ENCODE measurements at regions not wholly inside any gene's neighbourhood (a gene's known extent, or its start where the extent isn't known, plus 50 kb on each side); places are given as distances from the start of the nearest gene placed in this dataset.

DNA sequence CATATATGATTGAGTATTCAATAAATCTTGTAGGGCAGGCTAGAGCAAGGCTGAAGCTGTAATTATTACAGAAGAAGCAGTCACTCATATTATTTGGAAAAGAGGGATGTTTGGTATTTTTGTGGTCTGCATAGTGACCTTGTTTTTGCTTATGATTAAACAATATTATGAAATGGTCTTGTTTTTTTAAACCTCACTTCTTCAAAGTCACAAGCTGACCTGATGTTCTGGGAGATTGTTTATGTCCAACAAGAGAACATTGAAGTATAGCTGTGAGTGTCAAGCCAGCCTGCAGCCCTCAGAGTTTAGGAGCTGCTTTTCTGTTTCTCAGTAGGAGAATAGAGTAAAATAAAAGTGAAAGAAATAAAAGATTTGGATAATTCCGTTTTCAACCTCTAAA, 342.2 kb downstream of the LRRC70 start (continued):
- TF ChIP-seq ZBTB4 (CRISPR knock-in tag; IDR thresholded peaks at IDR 0.05) (no peak), FOS (IDR thresholded peaks at IDR 0.05; ENCODE audit: borderline replicate concordance, extremely low read depth, insufficient read length) (no peak)
- TF ChIP-seq, protein P1, sequence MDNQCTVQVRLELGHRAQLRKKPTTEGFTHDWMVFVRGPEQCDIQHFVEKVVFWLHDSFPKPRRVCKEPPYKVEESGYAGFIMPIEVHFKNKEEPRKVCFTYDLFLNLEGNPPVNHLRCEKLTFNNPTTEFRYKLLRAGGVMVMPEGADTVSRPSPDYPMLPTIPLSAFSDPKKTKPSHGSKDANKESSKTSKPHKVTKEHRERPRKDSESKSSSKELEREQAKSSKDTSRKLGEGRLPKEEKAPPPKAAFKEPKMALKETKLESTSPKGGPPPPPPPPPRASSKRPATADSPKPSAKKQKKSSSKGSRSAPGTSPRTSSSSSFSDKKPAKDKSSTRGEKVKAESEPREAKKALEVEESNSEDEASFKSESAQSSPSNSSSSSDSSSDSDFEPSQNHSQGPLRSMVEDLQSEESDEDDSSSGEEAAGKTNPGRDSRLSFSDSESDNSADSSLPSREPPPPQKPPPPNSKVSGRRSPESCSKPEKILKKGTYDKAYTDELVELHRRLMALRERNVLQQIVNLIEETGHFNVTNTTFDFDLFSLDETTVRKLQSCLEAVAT (IDR thresholded peaks at IDR 0.05) = no peak

DNA sequence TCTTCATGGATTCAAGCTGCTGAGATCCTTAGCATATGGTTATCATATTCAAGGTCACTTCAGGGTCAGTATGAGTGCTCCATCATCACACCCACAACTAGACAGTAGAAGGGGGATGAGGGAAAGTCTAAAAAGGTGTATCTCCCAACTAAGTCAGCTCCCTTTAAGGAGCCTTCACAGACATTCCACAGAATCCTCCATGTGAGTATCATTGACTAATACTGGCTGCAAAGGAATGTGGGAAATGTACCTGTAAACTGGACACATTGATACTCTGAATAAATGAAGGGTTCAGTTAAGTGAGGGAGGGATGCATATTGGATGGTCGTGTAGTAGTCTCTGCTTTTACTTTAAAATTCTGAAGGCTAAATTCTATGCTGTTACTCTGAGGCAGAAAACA, 330.7 kb downstream of the LRRC70 start:
- ChIA-PET CTCF (no interaction called here), RAD21 (ENCODE audit: unreplicated experiment) (no interaction called here), SMC1A (ENCODE audit: uncharacterized antibody, unreplicated experiment) (no interaction called here), POLR2A (no interaction called here)
- intact Hi-C loops (cut with micrococcal nuclease; ENCODE audit: unreplicated experiment) (no loop called here), in situ Hi-C loops (cut with MboI) (no loop called here)
- no peaks in the 10 kb centered on the region for H3K79me2 ChIP-seq (ENCODE audit: control insufficient read depth, insufficient read depth, low read length)
- no peaks in the 10 kb centered on the region for H3K9me3 ChIP-seq (replicated peaks; ENCODE audit: control insufficient read depth, insufficient read depth, low read length)
- H2AFZ ChIP-seq (ENCODE audit: control insufficient read depth, low read depth, low read length) = no peak overlapping the region
- no peaks in the 10 kb centered on the region for H3K27me3 ChIP-seq (replicated peaks in 1 of 2; ENCODE audit: control insufficient read depth in 2 of 2, insufficient read depth in 2 of 2, low read length in 1 of 2)
- no peak overlapping the region for H3K4me3 ChIP-seq
- H3K27ac ChIP-seq (ENCODE audit: control insufficient read depth, insufficient read depth) = no peak overlapping the region
- FAIRE-seq (no peak), DNase-seq (ENCODE audit: low read depth, low spot score) (no peak), ATAC-seq (no peak)
- no peaks in the 10 kb centered on the region for H3K4me1 ChIP-seq (ENCODE audit: control insufficient read depth, insufficient read depth, low read length)
- H3K4me2 ChIP-seq (ENCODE audit: control insufficient read depth, insufficient read depth) = no peak overlapping the region
- H4K20me1 ChIP-seq (ENCODE audit: control insufficient read depth, insufficient read depth) = no peaks in the 10 kb centered on the region
- H3K36me3 ChIP-seq (ENCODE audit: control insufficient read depth in 2 of 2, insufficient read depth in 2 of 2, low read length in 1 of 2) = no peaks in the 10 kb centered on the region
- no TSS peak for BruUV-seq (replicated peaks)
- 0% methylated on average over 1 of the region's 1 CpG for WGBS (ENCODE audit: insufficient coverage, insufficient replicate concordance, low lambda C conversion rate, missing lambda C conversion rate)
- H3K9ac ChIP-seq (ENCODE audit: control insufficient read depth, insufficient read depth, low read length) = no peak overlapping the region
- TF ChIP-seq IKZF1 (conservative IDR thresholded peaks at IDR 0.05) (no peak), ELK1 (IDR thresholded peaks at IDR 0.05; ENCODE audit: low read depth, low read length) (no peak), TBL1XR1 (IDR thresholded peaks at IDR 0.05; ENCODE audit: low read depth, low read length) (no peak), RB1 (IDR thresholded peaks at IDR 0.05; ENCODE audit: borderline replicate concordance) (no peak), NBN (IDR thresholded peaks at IDR 0.05) (no peak), MTA3 (IDR thresholded peaks at IDR 0.05; ENCODE audit: borderline replicate concordance, low read length) (no peak), BMI1 (IDR thresholded peaks at IDR 0.05; ENCODE audit: borderline replicate concordance) (no peak), NFXL1 (IDR thresholded peaks at IDR 0.05; ENCODE audit: borderline replicate concordance) (no peak), HDGF (IDR thresholded peaks at IDR 0.05) (no peak), ZNF622 (IDR thresholded peaks at IDR 0.05) (no peak), GABPA (IDR thresholded peaks at IDR 0.05; ENCODE audit: low read depth) (no peak), MTA2 (IDR thresholded peaks at IDR 0.05; ENCODE audit: low read depth) (no peak), ASH2L (IDR thresholded peaks at IDR 0.05; ENCODE audit: borderline replicate concordance, low read depth) (no peak), MEF2A (IDR thresholded peaks at IDR 0.05; ENCODE audit: insufficient read depth, low read depth, low read length) (no peak), FOXK2 (IDR thresholded peaks at IDR 0.05) (no peak), RCOR1 (conservative IDR thresholded peaks at IDR 0.05; ENCODE audit: low read depth, low read length) (no peak)
- TF ChIP-seq, protein P2, sequence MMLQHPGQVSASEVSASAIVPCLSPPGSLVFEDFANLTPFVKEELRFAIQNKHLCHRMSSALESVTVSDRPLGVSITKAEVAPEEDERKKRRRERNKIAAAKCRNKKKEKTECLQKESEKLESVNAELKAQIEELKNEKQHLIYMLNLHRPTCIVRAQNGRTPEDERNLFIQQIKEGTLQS (IDR thresholded peaks at IDR 0.05; ENCODE audit: borderline replicate concordance, extremely low read depth, low read depth, low read length) = no peak

Measured in GM12878 (cell line).